HG02970 (cell line): ENCODE measurements at regions not wholly inside any gene's neighbourhood (a gene's known extent, or its start where the extent isn't known, plus 50 kb on each side); places are given as distances from the start of the nearest gene placed in this dataset.

Experiments
- ATAC-seq: cut with Tn5 transposase; IDR thresholded peaks from one replicate; pipeline ENCODE4 v1.9.1; 2021; ENCODE audit warnings: mild to moderate bottlenecking, moderate library complexity, moderate number of reproducible peaks; ENCODE audit not compliant: unreplicated experiment, low FRiP score

DNA sequence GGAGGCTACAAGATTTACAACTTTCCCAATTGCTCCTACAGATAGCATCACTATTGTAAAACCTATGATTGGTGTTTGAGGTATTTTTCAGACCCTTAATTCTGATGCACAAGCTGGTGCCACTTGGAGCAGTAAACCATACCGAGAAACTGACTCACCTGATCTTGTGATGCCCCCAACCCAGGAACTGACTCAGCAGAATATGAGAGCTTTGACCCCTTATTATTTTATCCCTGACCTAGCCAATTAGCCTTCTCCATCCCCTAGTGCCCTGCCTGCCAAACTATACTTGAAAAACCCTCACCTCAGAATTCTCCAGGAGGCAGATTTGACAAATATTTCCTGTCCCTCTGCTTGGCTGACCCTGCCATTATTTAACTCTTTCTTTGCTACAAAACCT lies 585.9 kb upstream of the GHITM start:
- ATAC-seq: no peak

- peak; percentile 74 for ATAC-seq
These were observed 584.0 kb upstream of the GHITM start for GRCh38 chr10:83555264-83555663.

GRCh38 chr10:83562381-83562780 lies 576.9 kb upstream of the GHITM start:
- ATAC-seq: no peak

GRCh38 chr10:83564889-83565588 lies 574.3 kb upstream of the GHITM start:
- no peak for ATAC-seq

DNA sequence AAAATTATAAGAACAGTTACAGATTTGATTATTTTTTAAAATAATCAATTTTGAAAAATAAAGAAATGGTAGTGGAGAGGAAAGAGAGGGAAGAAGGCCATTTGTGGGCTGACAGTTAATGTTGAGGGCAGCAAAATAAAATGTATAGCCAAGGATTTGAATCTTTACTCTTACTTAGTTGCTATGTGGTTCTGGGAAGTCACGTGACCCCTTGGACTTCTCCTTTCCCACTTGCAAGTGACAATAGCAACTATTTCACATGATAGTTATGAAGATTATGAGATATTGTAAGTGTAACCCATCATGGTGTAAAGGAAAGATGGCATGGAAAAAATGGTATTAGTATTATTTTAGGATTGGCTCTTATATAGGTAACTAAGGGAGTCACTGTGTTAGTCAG lies 567.3 kb upstream of the GHITM start:
- ATAC-seq: no peak

- no peak for ATAC-seq
These were observed 564.5 kb upstream of the GHITM start for GRCh38 chr10:83574770-83575169.

DNA sequence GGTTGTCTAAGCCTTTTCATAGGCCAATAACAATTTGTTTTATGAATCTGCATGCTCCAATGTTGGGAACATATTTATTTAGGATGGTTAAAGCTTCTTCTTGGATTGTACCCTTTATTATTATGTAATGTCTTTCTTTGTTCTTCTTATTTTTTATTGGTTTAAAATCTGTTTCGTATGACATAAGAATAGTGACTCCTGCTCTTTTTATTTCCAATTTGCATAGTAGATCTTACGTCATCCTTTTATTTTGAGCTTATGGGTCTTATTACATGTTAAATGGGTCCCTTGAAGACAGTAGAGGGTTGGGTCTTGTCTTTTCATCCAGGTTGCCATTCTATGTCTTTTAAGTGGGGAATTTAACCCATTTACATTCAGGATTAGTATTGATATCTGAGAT lies 561.9 kb upstream of the GHITM start:
- no peak for ATAC-seq

- ATAC-seq: no peak
These were observed 558.8 kb upstream of the GHITM start for GRCh38 chr10:83580373-83581012.

- no peak for ATAC-seq
These were observed 556.8 kb upstream of the GHITM start for GRCh38 chr10:83582407-83583095.

DNA sequence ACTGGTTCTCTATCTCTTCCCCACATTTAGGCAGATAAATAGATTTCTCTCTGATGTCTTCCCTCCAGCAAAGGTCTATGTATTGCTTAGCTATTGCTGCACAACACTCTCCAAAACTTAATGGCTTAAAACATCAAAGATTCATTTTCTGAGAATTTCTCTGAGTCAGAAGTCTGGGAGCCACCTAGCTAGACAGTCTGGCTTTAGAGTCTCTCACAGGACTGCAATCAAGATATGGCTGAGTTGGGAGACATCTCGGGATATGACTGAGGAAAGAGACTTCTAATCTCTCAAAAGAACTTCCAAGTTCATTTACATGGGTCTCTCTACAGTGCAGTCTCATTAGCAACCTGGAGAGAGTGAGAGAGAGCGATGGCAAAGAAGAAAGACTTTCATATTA lies 553.6 kb upstream of the GHITM start:
- no peak for ATAC-seq

GRCh38 chr10:83592337-83592935 lies 546.9 kb upstream of the GHITM start:
- no peak for ATAC-seq

GRCh38 chr10:83603708-83604107 lies 535.6 kb upstream of the GHITM start:
- ATAC-seq: peak; percentile 75

DNA sequence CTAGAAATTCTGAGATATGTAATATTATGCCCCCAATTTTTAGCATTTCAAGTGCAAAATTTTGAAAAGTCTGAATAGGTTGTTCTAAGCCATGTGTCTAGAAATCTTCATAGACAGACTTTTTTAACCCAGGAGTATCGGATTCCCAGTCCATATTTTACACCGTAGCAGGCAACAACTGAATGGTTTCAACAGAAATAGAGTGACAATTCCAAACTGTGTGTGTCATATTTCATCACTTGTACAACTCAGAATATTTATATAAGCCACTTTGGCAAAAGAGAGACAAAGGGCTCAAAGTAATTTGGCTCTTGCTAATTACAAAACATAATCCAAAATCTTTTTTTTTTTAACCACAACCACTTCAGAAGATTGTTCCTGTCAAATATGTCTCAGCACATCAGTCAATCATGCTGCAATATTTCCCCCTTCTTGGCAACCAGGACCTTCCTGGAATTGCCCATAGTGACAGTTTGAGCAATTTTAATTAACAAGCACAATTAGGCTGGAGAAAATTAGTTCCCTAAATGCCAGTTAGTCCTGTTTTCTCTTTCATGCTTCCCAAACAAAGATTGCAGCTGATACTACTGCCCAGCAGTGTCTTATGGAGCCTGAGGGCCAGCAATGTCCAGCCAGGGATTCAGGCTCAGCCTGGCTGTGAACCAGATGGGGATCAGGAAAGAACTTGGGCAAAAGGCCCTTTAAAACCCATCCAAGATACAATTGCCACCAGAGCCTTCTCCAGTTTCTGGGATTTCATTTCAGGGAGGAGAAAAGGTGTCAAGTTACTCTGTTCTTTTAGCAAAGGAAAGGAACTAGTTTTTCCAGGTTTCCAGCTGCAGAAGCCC lies 533.3 kb upstream of the GHITM start:
- ATAC-seq: no peak

GRCh38 chr10:83607959-83608745 lies 531.2 kb upstream of the GHITM start:
- no peak for ATAC-seq

DNA sequence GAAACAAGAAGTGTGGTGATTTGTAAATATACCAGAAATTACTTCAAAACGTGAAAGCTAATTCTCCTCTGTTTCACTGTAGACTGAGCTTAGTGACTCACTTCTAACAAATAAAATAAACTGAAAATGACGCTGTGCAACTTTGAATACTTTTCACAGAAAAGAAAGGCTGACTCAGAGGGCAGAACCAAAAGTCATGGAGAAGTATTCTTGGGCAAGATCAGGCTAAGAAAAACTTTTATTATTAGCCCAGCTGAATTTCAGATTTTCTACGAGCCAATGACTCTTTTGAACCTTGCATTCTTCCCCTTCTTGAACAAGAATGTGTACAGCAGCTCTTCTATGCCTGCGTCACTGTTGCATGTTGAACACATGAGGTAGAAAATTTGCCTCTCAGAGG lies 527.3 kb upstream of the GHITM start:
- no peak for ATAC-seq

- ATAC-seq: no peak
These were observed 526.6 kb upstream of the GHITM start for GRCh38 chr10:83612746-83613145.

- ATAC-seq: no peak
These were observed 522.1 kb upstream of the GHITM start for GRCh38 chr10:83617172-83617571.

GRCh38 chr10:83617692-83618545 lies 521.4 kb upstream of the GHITM start:
- ATAC-seq: no peak

DNA sequence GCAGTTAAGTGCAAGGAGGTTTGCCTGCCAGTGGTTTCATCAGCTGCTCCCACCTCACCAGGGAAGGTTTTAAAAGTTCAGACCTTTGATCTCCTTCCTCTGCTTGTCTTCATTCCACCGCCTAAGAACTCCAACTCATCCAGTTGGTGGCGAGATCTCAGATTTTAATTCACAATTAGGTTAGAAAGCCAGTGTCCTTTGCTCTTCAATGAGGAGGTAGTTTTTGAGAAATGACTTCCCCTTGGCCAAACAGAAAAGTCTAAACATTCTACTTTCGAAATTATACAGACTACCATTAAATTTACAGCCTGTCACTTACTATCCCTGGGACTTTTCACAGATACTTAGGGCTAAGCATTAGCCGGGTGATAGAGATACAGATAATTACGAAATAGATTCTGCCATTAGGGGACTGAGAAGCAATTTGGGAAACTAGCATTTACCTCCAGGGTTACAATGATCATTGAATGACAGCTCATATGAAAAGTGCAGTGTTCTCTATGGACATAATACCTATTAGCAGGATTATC lies 513.4 kb upstream of the GHITM start:
- no peak for ATAC-seq
